Thoracic aorta (tissue), 2 donors: ENCODE measurements at regions not wholly inside any gene's neighbourhood (a gene's known extent, or its start where the extent isn't known, plus 50 kb on each side); places are given as distances from the start of the nearest gene placed in this dataset.

Experiments
- ATAC-seq: fragments of 150-250 bp; one replicate; pipeline ENCODE4 v1.8.0; 2017; ENCODE audit warnings: low read depth; ENCODE audit not compliant: insufficient number of reproducible peaks, low FRiP score
- DNase-seq: peaks from one replicate; pipeline ENCODE4 v3.0.0-alpha.2; 2020; ENCODE audit warnings: low spot score
- H3K27ac ChIP-seq, 2 donors: fragments of 200-600 bp; sonication (generic); 1 replicate in 1 of 2; 2 replicates in 1 of 2; pipeline ENCODE4 v1.5.1; 2016; ENCODE audit warnings: mild to moderate bottlenecking in 2 of 2, moderate library complexity in 2 of 2
- H3K27me3 ChIP-seq: fragments of 200-600 bp; sonication (generic); replicated peaks from 2 replicates; pipeline ENCODE4 v1.6.0; 2016; ENCODE audit warnings: mild to moderate bottlenecking; ENCODE audit not compliant: insufficient read depth
- H3K36me3 ChIP-seq: fragments of 200-600 bp; sonication (generic); one replicate; pipeline ENCODE4 v1.5.1; 2016
- H3K4me1 ChIP-seq, 2 donors: fragments of 200-600 bp; sonication (generic); 1 replicate in 1 of 2; 2 replicates in 1 of 2; pipeline versions ENCODE4 v1.5.1 to v1.6.0; 2016; ENCODE audit warnings: low read depth in 2 of 2, mild to moderate bottlenecking in 1 of 2; ENCODE audit not compliant: control insufficient read depth in 1 of 2
- H3K4me3 ChIP-seq: fragments of 200-600 bp; sonication (generic); 2 replicates; pipeline ENCODE4 v1.5.1; 2016; ENCODE audit warnings: mild to moderate bottlenecking
- H3K9me3 ChIP-seq: fragments of 200-600 bp; sonication (generic); 2 replicates; pipeline ENCODE4 v1.5.1; 2016
- TF ChIP-seq, protein P1 (sequence below): fragments of 200-600 bp; sonication (generic); IDR thresholded peaks from one replicate; pipeline ENCODE4 v1.5.1; 2019; ENCODE audit warnings: antibody characterized with exemption

DNA sequence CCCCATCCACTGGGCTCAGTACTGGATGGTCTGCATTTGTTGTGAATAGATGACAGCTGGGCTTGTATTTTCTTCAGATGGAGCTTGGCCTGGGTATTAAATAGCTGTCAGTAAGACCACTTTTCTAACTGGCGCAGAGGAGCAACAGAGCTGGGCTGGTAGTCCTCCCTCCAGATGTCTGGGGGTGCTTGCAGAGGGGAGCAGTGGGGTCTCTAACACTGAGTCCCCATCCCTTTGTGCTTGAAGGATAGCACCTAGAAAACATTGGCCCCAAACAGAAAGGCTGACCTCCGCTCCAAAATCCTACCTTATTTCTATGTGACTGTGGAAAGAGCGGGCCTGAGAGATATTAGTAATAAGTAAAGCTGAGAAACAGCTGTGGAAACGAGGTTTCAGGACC is 131.6 kb upstream of the E2F8 start:
- DNase-seq (no peak), ATAC-seq (no peak)
- no peak overlapping the region for H3K4me3 ChIP-seq
- TF ChIP-seq, protein P1, sequence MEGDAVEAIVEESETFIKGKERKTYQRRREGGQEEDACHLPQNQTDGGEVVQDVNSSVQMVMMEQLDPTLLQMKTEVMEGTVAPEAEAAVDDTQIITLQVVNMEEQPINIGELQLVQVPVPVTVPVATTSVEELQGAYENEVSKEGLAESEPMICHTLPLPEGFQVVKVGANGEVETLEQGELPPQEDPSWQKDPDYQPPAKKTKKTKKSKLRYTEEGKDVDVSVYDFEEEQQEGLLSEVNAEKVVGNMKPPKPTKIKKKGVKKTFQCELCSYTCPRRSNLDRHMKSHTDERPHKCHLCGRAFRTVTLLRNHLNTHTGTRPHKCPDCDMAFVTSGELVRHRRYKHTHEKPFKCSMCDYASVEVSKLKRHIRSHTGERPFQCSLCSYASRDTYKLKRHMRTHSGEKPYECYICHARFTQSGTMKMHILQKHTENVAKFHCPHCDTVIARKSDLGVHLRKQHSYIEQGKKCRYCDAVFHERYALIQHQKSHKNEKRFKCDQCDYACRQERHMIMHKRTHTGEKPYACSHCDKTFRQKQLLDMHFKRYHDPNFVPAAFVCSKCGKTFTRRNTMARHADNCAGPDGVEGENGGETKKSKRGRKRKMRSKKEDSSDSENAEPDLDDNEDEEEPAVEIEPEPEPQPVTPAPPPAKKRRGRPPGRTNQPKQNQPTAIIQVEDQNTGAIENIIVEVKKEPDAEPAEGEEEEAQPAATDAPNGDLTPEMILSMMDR = no peak
- H3K9me3 ChIP-seq = no peaks in the 10 kb centered on the region
- peaks cover 6 to 20% of the 10 kb centered on the region in 2 donors for H3K4me1 ChIP-seq
- no peaks in the 10 kb centered on the region for H3K36me3 ChIP-seq
- H3K27me3 ChIP-seq = no peaks in the 10 kb centered on the region
- no peak overlapping the region for H3K27ac ChIP-seq

GRCh38 chr11:19370100-19370861 is 129.5 kb upstream of the E2F8 start:
- DNase-seq = no peak

GRCh38 chr11:19368726-19369375 is 128.1 kb upstream of the E2F8 start:
- TF ChIP-seq, protein P1 = no peak
- Histone ChIP-seq H3K27me3 (no peaks in the 10 kb centered on the region), H3K36me3 (no peaks in the 10 kb centered on the region), H3K4me1 (peaks cover 6 to 20% of the 10 kb centered on the region in 2 donors), H3K4me3 (no peak overlapping the region), H3K27ac (no peak overlapping the region), H3K9me3 (no peaks in the 10 kb centered on the region)
- DNase-seq (no peak), ATAC-seq (no peak)

More at GRCh38 chr11:19370100-19370861, 129.5 kb upstream of the E2F8 start:
- Histone ChIP-seq H3K4me3 (no peak overlapping the region), H3K9me3 (no peaks in the 10 kb centered on the region), H3K27ac (no peak overlapping the region), H3K4me1 (peaks cover 6 to 20% of the 10 kb centered on the region in 2 donors), H3K36me3 (no peaks in the 10 kb centered on the region), H3K27me3 (no peaks in the 10 kb centered on the region)
- ATAC-seq = peak; percentile 26
- TF ChIP-seq, protein P1 = no peak

DNA sequence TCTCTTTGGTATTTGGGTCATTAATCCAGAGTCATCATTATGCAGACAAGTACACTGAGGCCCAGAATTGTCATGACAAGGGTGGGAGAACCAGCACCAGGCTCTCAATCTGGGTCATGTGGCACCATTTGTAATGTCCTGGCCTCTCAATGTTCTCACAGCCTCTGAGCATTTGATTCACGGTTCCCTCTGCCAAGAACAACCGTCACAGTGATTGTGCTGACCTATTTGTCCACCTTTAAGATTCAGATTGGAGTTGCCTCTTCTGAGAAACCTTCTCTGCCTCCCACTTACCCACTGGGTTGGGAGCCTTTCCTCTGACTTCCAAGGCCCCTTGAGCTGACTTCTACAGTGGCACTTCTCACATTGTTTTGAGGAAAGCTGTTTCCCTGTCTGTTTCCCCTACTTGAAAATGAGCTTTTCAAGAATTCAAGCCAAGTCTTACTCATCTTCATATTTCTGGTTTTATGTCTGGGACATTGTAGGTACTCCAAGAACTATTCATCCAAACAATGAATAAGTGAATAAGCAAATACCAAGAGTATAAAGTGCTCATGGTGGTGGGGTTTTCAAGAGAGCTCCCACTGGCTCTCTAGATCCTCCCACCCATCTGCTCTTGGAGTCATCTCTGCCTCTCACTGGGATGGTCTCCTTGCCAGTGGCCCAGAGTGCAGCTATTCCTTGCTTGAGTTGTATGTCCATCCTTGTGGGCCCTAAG is 126.4 kb upstream of the E2F8 start:
- Histone ChIP-seq H3K4me1 (peaks cover 6 to 20% of the 10 kb centered on the region in 2 donors), H3K27me3 (no peaks in the 10 kb centered on the region), H3K9me3 (no peaks in the 10 kb centered on the region), H3K36me3 (no peaks in the 10 kb centered on the region), H3K4me3 (no peak overlapping the region), H3K27ac (no peak overlapping the region)
- TF ChIP-seq, protein P1 = no peak
- DNase-seq = no peak
- ATAC-seq = no peak
